T-helper 9 cell (primary cell): ENCODE measurements at regions not wholly inside any gene's neighbourhood (a gene's known extent, or its start where the extent isn't known, plus 50 kb on each side); places are given as distances from the start of the nearest gene placed in this dataset.

Source experiments
- DNase-seq: peaks from one replicate; pipeline ENCODE4 v3.0.0-alpha.2; 2020

DNA sequence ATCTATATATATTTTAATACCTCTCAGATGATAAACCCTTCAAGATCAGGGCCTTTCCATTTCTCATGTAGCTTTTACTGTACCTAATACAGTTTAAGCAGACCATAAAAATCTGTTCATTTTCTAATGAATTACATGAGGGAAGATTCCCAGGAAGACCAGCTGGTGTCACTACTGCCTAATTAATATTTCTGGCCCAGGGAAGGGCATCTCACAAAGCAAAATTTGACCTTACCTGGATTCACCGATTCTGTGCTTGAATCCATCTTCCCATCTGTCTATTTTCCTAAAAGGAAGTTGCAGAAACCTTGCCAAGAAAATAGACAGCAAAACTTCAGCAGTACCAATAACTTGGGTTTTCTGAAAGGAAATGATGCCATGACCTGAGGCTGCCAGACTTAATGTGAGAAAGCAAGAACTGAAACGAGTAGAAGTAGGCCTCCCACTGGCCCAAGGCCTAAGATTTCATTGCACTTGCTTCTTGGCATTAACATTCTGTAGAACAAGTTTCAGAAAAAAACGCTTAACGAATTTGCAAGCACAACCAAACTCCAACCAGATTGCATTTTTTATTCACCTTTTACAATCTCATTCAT is 83.0 kb upstream of the GLIS3 start:
- no peak for DNase-seq

DNA sequence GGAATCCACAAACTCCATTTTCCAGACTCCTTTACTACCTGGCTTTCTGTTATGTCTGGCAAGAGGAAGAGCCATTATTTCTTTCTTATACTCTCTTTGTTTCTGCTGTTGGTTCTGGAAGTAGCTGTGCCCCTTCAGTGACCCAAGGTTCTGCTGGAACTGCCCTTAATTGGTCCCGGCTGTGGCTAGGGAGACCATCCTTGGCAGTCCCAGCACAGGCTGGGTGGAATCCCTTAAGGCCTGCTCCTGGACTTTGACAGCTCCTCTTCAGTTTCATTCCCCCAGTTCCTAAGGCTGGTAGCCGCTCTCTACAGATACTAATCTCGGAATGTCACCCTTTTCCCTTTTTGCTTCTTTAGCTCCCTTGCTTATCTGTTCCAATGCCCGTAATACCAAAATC is 81.9 kb upstream of the GLIS3 start:
- DNase-seq, result no peak

DNA sequence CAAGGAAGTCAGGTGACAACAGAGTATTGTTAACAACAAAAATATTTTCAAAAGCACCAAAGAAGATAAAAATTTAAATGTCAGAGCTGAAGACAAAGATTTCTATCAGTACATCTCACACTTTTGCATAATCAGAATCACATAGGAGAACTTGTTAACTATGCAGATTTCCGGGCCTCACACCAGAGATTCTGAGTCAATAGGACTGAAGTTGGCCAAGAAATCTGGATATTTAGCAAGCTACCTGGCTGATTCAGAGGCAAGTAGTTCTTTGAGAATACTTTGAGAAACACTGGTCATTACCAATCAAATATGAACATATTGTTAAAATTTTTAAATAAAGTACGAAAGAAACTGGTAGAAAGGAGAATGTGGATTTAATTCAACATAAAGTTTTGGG is 80.5 kb upstream of the GLIS3 start:
- no peak for DNase-seq

DNA sequence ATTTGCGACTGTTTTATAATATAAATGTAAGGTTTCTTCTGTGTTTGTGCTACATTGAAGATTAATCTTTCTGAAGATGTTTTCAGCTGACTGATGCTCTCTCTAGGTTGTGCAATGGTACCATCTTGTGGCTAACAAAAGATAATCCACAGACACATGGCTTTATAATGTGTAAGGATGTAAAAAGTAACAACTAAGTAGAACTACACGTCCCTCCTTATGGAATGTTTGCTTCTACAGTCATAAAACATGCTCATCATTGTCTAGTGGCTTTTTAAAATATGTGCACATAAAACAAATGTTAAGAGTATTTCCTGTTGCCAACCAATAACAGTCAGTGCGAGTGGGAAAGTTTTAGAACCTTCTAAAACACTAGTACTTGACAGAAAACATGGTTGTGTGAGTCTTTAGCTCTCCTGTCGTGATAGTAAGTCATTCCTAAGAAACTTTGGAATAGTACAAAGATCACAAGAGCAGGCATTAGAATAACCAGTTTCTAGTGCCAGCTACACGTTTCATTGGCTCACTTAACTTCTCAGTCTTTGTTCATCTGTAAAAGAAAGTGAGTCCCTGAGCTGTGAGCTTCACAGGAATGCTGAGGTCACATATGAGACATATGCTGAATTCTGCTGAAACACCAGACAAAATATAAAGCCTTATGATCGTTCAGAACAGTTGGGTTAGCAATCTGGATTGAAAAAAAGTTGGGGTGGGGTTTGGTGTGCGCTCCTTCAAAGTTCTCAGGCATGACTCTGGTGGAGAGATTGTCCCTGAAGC is 75.7 kb upstream of the GLIS3 start:
- DNase-seq, result no peak

DNA sequence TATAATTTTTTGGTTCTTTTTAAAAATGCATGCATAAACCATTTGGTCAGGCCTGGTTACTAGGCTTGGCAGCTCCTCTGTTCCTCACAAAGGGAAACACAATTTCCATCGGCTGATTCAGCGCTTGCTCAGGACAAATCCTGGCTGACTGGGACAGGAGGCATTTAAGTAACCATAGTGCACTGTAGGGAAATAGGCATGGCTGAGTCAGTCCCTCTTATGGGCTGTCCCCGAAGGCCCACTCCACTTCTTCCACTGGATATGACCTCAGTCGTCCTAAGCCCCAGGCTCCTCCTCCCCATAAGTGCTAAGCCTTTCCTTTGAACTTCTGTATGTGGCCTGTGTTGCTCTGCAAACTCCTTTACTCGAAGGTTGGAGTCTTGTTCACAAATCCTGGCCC is 71.2 kb upstream of the GLIS3 start:
- no peak for DNase-seq

DNA sequence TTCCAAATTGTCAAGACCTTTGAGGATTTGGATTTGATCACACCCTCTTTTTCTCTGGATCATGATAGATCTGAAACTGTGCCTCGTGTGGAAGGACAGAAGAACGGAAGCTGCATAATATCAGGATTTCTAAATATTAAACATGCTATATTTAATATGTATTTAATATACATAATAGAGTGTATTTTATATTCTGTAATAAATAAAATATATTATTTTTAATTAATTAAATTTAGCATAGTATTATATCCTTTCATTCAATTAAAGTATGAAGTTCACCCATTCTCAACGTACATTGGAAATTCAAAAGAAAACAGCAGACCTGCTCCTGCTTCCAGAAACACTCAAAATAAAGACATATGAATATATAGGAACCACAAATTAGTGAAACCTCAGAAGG is 70.6 kb upstream of the GLIS3 start:
- DNase-seq, result no peak

DNA sequence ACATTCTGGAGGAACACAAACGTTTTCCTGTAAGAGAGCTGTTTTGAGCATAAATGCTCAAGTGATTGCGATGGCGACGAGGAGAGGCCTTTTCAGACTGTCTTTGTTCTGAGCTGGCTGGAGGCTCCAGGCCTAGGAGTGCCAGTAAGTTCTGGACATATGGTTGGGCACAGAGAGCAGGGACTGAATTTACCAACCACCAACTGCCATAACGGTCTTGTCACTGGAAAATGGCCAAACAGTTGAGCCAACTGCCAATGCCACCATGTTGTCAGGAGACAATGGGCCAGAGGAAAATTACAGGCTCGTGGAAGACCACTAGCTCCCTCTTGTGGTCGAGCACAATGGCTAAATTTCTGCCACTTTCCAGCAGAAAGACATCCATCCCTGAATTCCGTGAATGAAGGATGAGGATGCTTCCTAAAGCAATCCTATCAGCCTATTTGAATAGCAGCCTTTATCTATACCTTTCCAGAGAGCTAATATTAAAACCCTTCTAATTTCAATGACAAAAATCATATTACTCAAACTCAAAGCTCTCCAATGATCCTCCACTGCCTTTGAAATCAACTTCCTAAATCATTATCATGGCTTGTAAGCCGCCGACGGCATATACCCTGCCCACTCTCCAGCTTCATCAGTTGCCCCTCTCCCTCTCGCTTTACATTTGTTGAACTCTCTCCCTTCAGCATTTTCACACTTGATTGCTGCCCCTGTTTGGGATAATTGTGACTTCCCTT is 66.9 kb upstream of the GLIS3 start:
- DNase-seq, result peak; percentile 3

DNA sequence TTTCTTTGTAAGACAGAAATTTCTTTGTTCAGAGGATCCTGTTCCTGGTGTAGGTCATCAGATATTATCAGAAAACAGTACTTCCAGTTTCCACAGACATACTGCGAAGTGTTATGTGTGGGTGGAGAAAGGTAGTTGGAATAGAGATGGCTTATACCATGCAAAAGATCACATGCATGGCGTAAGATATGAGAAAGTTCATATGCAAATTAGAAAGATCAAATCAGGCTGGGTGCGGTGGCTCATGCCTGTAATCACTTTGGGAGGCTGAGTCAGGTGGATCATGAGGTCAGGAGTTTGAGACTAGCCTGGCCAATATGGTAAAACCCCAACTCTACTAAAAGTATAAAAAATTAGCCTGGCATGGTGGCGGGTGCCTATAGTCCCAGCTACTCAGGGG is 65.2 kb upstream of the GLIS3 start:
- DNase-seq, result no peak

DNA sequence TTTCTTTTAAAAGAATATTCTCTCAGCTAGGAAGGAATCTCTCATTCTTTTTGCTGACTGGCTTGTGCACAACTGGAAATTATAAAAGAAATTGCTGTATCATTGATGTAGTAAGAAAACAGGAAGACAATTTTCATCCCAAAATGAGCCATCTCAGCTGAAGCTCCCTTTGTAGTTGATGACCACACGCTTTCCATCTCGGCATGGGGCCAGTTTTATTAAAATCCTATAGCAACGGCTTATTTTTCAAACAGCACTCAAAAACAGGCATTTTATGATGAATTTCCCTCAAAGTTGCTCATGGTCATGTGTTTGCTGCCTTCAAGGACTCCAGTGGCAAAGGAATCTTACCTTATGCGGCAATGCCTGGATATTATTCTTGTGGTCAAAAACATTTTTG is 62.4 kb upstream of the GLIS3 start:
- no peak for DNase-seq

DNA sequence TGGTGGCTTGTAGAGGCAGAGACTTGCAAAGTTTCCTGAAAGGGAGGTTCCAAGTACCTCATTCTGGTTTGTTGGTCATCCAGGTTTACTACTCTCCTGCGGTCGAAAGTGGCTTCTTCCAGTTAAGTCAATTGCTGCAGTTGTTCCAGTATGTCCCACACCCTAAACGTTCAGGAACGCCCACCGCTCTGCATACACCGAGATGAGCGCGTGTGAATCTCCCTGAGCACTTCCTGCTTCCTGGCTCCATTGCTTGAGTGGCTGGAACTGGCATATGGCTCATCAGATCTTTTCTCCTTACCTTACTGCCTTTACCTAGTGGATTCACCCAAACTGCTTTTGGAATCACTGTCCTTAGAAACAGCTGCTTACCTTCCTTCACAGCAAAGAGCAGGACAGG is 59.1 kb upstream of the GLIS3 start:
- DNase-seq, result no peak

DNA sequence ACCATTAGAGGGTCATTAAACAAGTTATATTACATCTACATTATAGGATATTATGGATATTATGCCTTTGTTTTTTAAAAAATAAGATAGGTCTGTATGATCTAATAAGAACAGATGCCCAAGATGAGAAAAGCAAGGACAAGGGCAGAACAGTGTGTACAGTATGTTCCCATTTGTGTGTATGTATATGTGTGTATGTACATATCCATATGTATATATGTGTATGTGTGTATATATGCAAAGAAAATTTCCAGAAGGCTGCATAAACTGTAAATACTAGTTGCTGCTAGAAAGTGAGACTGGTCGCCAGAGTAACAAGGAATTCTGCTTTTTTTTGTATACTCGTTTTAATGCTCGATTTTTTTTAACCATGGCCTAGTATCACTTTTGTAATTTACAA is 58.1 kb upstream of the GLIS3 start:
- no peak for DNase-seq

DNA sequence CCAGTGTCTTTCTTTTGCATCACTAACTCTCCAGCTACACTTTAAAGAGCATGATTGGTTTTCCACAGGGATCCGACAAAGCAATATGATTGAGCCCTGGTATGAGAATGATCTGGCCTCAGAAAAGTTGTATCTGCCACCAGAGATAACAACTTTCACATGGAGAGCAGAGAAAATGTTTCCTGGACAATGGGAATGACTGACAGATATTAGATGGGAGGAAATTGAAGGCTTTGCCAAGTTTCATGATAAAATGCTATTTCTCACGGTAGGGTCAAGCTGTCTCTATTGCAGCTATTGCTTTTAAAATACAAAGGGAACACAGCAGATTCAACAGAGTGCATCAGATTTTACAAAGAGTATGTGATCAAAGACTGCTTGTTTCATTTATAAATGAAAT is 56.4 kb upstream of the GLIS3 start:
- no peak for DNase-seq

DNA sequence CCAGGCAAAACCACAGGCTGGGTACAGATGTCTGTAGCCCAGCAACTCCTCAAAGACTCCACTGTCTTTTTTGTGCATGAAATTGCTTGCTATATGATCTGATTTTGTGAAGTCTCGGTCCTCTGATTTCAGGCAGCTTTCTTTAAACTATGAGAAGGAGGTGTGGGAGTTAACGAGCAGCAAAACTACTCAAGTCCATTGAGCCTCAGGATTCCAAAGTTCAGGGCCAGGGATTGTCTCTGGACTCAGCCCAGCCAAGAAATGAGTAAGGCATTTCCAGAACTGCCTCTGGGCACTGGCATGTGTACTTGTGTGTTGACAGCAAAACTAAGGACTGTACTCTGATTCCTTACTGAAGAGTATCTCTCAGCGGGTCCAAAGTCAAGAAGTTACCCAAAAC is 53.4 kb upstream of the GLIS3 start:
- no peak for DNase-seq

DNA sequence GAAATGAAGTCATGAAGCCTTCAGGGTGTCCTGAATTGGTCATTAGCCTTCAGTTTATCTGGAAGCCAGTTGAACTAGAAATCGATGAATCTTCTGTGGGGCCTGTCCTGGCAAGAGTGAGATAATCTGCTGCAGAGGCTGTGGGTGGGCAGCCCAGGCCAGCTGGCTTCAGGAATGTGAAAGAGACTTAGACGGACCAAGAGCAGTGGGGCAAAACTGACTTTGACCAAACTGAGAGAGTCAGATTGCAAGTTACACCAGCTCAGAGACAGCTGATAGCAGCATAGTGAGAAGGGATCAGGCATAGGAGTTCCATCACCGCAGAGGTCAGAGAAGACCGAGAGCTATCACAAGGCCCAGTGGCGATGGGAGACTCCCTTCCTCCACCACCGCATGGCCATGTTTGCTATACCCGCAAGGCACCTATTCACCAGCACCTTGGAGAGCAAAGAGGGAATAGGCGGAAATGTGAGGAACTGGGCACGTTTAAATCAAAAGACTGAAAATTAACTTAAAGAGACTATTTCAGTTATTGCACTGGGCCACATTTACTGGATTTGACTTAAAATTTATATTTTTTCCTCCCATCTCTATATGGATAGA is 50.0 kb upstream of the GLIS3 start:
- DNase-seq, result no peak
